Osteoblast (primary cell): ENCODE measurements at regions not wholly inside any gene's neighbourhood (a gene's known extent, or its start where the extent isn't known, plus 50 kb on each side); places are given as distances from the start of the nearest gene placed in this dataset.

Experiments
- DNase-seq: peaks from one replicate; pipeline ENCODE4 v3.0.0; 2011; ENCODE audit warnings: low spot score, mixed read lengths; ENCODE audit not compliant: insufficient read length; ENCODE audit errors: missing footprints
- H2AFZ ChIP-seq: 2 replicates; pipeline ENCODE4 v1.6.0; 2011; ENCODE audit warnings: mild to moderate bottlenecking, low read length
- H3K27ac ChIP-seq: 2 replicates; pipeline ENCODE4 v1.5.1; 2011; ENCODE audit warnings: mild to moderate bottlenecking, low read depth, low read length, moderate library complexity
- H3K27me3 ChIP-seq: 2 replicates; pipeline ENCODE4 v1.6.0; 2012; ENCODE audit warnings: mild to moderate bottlenecking, control low read depth, inconsistent platforms, low read length, moderate library complexity; ENCODE audit not compliant: insufficient read depth
- H3K36me3 ChIP-seq: 2 replicates; pipeline ENCODE4 v1.5.1; 2011; ENCODE audit warnings: mild to moderate bottlenecking, low read length, control low read depth, moderate library complexity; ENCODE audit not compliant: insufficient read depth
- H3K4me1 ChIP-seq: 2 replicates; pipeline ENCODE4 v1.5.1; 2011; ENCODE audit warnings: mild to moderate bottlenecking, low read length, control low read depth, moderate library complexity; ENCODE audit not compliant: insufficient read depth
- H3K4me2 ChIP-seq: 2 replicates; pipeline ENCODE4 v1.6.0; 2011; ENCODE audit warnings: mild to moderate bottlenecking, low read length; ENCODE audit not compliant: insufficient read depth
- H3K4me3 ChIP-seq: fragments of 200-600 bp; sonication (generic); 3 replicates; pipeline ENCODE4 v1.5.1; 2012; ENCODE audit warnings: mild to moderate bottlenecking, low read length, inconsistent platforms; ENCODE audit not compliant: insufficient read depth
- H3K79me2 ChIP-seq: 2 replicates; pipeline ENCODE4 v1.6.0; 2012; ENCODE audit warnings: mild to moderate bottlenecking, low read length, control low read depth, inconsistent platforms; ENCODE audit not compliant: insufficient read depth
- H3K9me3 ChIP-seq: 2 replicates; pipeline ENCODE4 v1.5.1; 2011; ENCODE audit warnings: low read depth, low read length, control low read depth
- H4K20me1 ChIP-seq: 2 replicates; pipeline ENCODE4 v1.6.0; 2012; ENCODE audit warnings: mild to moderate bottlenecking, low read length, control low read depth; ENCODE audit not compliant: insufficient read depth
- CTCF ChIP-seq: IDR thresholded peaks from 2 replicates; pipeline ENCODE4 v1.5.1; 2011; ENCODE audit warnings: mild to moderate bottlenecking, low read depth, low read length, moderate library complexity; ENCODE audit errors: extremely low read depth

GRCh38 chr1:199042193-199042592, 403.4 kb downstream of the PTPRC start:
- Histone ChIP-seq H2AFZ (no peak overlapping the region), H3K4me2 (no peak overlapping the region), H4K20me1 (no peaks in the 10 kb centered on the region), H3K36me3 (no peaks in the 10 kb centered on the region), H3K79me2 (no peaks in the 10 kb centered on the region), H3K27me3 (no peaks in the 10 kb centered on the region), H3K4me1 (no peaks in the 10 kb centered on the region), H3K9me3 (no peaks in the 10 kb centered on the region), H3K27ac (no peak overlapping the region), H3K4me3 (no peak overlapping the region)
- no peak for DNase-seq
- no peak for TF ChIP-seq CTCF

GRCh38 chr1:199044191-199044590, 405.4 kb downstream of the PTPRC start:
- TF ChIP-seq CTCF, result no peak
- Histone ChIP-seq H3K4me3 (no peak overlapping the region), H3K79me2 (no peaks in the 10 kb centered on the region), H3K27ac (no peak overlapping the region), H3K4me1 (no peaks in the 10 kb centered on the region), H3K27me3 (no peaks in the 10 kb centered on the region), H3K9me3 (no peaks in the 10 kb centered on the region), H3K4me2 (no peak overlapping the region), H4K20me1 (no peaks in the 10 kb centered on the region), H3K36me3 (no peaks in the 10 kb centered on the region), H2AFZ (no peak overlapping the region)
- DNase-seq, result no peak

GRCh38 chr1:199046618-199047017, 407.8 kb downstream of the PTPRC start:
- peak; percentile 23 for TF ChIP-seq CTCF
- Histone ChIP-seq H3K27me3 (no peaks in the 10 kb centered on the region), H3K9me3 (no peaks in the 10 kb centered on the region), H3K4me3 (no peak overlapping the region), H3K79me2 (no peaks in the 10 kb centered on the region), H3K27ac (no peak overlapping the region), H3K4me2 (no peak overlapping the region), H3K4me1 (no peaks in the 10 kb centered on the region), H2AFZ (no peak overlapping the region), H4K20me1 (no peaks in the 10 kb centered on the region), H3K36me3 (no peaks in the 10 kb centered on the region)
- no peak for DNase-seq

- no peak overlapping the region for H3K4me2 ChIP-seq
- no peaks in the 10 kb centered on the region for H3K27me3 ChIP-seq
- H2AFZ ChIP-seq, result no peak overlapping the region
- H3K36me3 ChIP-seq, result no peaks in the 10 kb centered on the region
- DNase-seq, result peak; percentile 22
- TF ChIP-seq CTCF, result no peak
- no peak overlapping the region for H3K4me3 ChIP-seq
- H3K4me1 ChIP-seq, result no peaks in the 10 kb centered on the region
- H3K9me3 ChIP-seq, result no peaks in the 10 kb centered on the region
- H4K20me1 ChIP-seq, result no peaks in the 10 kb centered on the region
- no peaks in the 10 kb centered on the region for H3K79me2 ChIP-seq
- no peak overlapping the region for H3K27ac ChIP-seq
These were observed 415.9 kb downstream of the PTPRC start for GRCh38 chr1:199054694-199055093.
